NCI-H1048 (cell line): ENCODE measurements at regions not wholly inside any gene's neighbourhood (a gene's known extent, or its start where the extent isn't known, plus 50 kb on each side); places are given as distances from the start of the nearest gene placed in this dataset.

Experiments used
- DNase-seq: peaks from one replicate; lab custom pipeline; 2025; lab: John Stamatoyannopoulos, UW

- DNase-seq = peak; percentile 55
Observed at GRCh38 chr4:104964410-104965175, 182.1 kb upstream of the TET2 start.

- DNase-seq = no peak
Observed at GRCh38 chr4:104966349-104967033, 180.2 kb upstream of the TET2 start.

- peak; percentile 94 for DNase-seq
Observed at GRCh38 chr4:104967034-104967401, 179.7 kb upstream of the TET2 start.

- DNase-seq = no peak
Observed at GRCh38 chr4:104969394-104970082, 177.1 kb upstream of the TET2 start.

- DNase-seq = peak; percentile 5
Observed at GRCh38 chr4:104971462-104971861, 175.2 kb upstream of the TET2 start.

GRCh38 chr4:104973708-104974107 lies 173.0 kb upstream of the TET2 start:
- DNase-seq = no peak

GRCh38 chr4:104975617-104976016 lies 171.1 kb upstream of the TET2 start:
- DNase-seq = no peak

GRCh38 chr4:104976262-104976661 lies 170.4 kb upstream of the TET2 start:
- DNase-seq = no peak

GRCh38 chr4:104979083-104979760 lies 167.5 kb upstream of the TET2 start:
- no peak for DNase-seq

GRCh38 chr4:104983615-104984179 lies 163.0 kb upstream of the TET2 start:
- DNase-seq = no peak

- DNase-seq = no peak
Observed at GRCh38 chr4:104986306-104986705, 160.4 kb upstream of the TET2 start.

GRCh38 chr4:104989371-104989770 lies 157.3 kb upstream of the TET2 start:
- DNase-seq = no peak

- DNase-seq = no peak
Observed at GRCh38 chr4:105002278-105002677, 144.4 kb upstream of the TET2 start.

- no peak for DNase-seq
Observed at GRCh38 chr4:105014234-105014633, 132.4 kb upstream of the TET2 start.

- DNase-seq = no peak
Observed at GRCh38 chr4:105014635-105015034, 132.0 kb upstream of the TET2 start.

- DNase-seq = no peak
Observed at GRCh38 chr4:105015750-105016149, 130.9 kb upstream of the TET2 start.

GRCh38 chr4:105022811-105023667 lies 123.6 kb upstream of the TET2 start:
- DNase-seq = no peak

GRCh38 chr4:105023668-105024055 lies 123.0 kb upstream of the TET2 start:
- DNase-seq = no peak

GRCh38 chr4:105025263-105026017 lies 121.2 kb upstream of the TET2 start:
- DNase-seq = no peak

GRCh38 chr4:105036991-105037390 lies 109.7 kb upstream of the TET2 start:
- DNase-seq = no peak
